ENCODE measurements at regions not wholly inside any gene's neighbourhood (a gene's known extent, or its start where the extent isn't known, plus 50 kb on each side); places are given as distances from the start of the nearest gene placed in this dataset.
A peak's percentile ranks its signal among the peaks of the same experiment; 100 is the strongest.

- TF ChIP-seq POLR2A (IDR thresholded peaks at IDR 0.05) (no peak), CTCF (IDR thresholded peaks at IDR 0.05) (peak; percentile 27 to 66 (median 60))
Measured at GRCh38 chr2:67846370-67847070, 216.3 kb downstream of the C1D start.
